Suprapubic skin (tissue), 3 donors: ENCODE measurements at regions not wholly inside any gene's neighbourhood (a gene's known extent, or its start where the extent isn't known, plus 50 kb on each side); places are given as distances from the start of the nearest gene placed in this dataset.

ENCODE experiments used
- CTCF ChIP-seq, 2 donors: fragments of 200-600 bp in 1 of 2; fragments of 450-650 bp in 1 of 2; sonication (generic) in 1 of 2; IDR thresholded peaks; one replicate each; pipeline ENCODE4 v1.5.1; 2016 to 2019; ENCODE audit warnings: antibody characterized with exemption in 2 of 2, mild to moderate bottlenecking in 1 of 2, moderate library complexity in 1 of 2
- POLR2A ChIP-seq, 2 donors: fragments of 450-650 bp; IDR thresholded peaks; one replicate each; pipeline ENCODE4 v1.6.1; 2017; ENCODE audit warnings: antibody characterized with exemption in 2 of 2, mild to moderate bottlenecking in 2 of 2, moderate library complexity in 2 of 2

DNA sequence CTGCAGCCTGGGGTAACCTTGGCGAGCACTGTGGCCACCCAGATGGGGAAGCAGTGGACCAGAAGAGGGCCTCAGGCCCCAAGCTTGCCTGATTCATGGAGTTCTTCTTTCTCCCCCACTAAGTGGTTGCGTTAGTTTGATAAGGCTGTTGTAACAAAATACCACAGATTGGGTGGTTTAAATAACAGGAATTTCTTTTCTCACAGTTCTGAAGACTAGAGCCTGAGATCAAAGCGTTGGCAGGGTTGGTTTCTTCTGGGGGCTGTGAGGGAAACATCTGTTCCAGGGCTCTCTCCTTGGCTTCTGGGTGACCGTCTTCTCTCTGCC lies 105.7 kb upstream of the GATB start:
- TF ChIP-seq POLR2A (IDR thresholded peaks at IDR 0.05) (no peak), CTCF (IDR thresholded peaks at IDR 0.05) (no peak)
